T47D (cell line): ENCODE measurements at regions not wholly inside any gene's neighbourhood (a gene's known extent, or its start where the extent isn't known, plus 50 kb on each side); places are given as distances from the start of the nearest gene placed in this dataset.
"Not testable (repeated sequence)": the region's sequence is repeated elsewhere in the genome, so short reads cannot be mapped to it uniquely, and the experiment has no call there.

Experiments
- DNase-seq, 2 experiments: peaks; one replicate each; pipeline versions ENCODE4 v3.0.0 to v3.0.0-alpha.2; 2011 to 2012; ENCODE audit warnings: low read depth in 1 of 2, low spot score in 1 of 2
- JUND ChIP-seq: IDR thresholded peaks from 2 replicates; pipeline ENCODE4 v1.6.1; 2012; ENCODE audit warnings: low read depth
- in situ Hi-C: cut with HindIII; loops from 2 replicates; pipeline ENCODE4 v1.10.0; 2016; ENCODE audit warnings: low sequenced_read_pairs, low pct_unique_long_range_greater_than_20kb

GRCh38 chr2:199581408-199581807, 123.7 kb upstream of the SATB2 start:
- no peak for DNase-seq
- in situ Hi-C loops, result no loop called here
- no peak for TF ChIP-seq JUND

DNA sequence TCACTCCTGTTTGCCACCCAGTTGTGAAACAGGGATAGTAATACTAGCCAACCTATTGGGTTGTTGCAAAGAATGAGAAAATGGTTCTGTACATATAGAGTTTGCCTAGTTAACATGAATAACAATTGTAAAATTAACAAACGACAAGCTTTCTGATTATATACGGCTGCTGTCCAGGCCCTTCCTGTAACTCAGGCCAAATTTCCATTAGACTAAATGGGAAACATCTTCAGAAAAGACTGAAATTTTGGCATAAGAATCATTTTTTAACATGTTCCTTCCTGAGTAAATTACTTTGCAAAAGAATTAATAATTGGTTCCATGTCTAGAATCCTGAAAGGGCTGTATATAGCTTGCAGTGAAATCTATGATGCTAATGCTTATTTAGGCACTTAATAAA, 117.7 kb upstream of the SATB2 start:
- TF ChIP-seq JUND, result no peak
- no peak for DNase-seq
- in situ Hi-C loops, result no loop called here

DNA sequence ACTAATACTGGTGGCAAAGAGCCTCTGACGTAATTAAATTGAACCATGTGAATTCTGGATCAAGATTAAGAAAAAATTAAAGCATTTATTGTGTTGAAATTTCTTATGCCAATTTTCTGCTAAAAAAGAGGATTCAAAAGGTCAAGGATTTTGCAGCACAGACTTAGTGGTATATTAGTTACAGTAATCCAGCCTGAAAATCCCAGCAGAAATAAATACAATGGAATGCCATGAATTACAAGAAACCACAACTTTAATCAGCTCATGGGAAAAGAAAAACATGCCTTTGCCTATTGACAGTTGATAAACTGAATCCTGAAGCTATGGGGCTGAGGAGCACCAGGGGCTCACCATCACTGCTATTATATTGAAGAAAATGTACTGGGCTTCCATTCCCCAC, 114.8 kb upstream of the SATB2 start:
- TF ChIP-seq JUND, result no peak
- DNase-seq, result no peak
- in situ Hi-C loops, result no loop called here

DNA sequence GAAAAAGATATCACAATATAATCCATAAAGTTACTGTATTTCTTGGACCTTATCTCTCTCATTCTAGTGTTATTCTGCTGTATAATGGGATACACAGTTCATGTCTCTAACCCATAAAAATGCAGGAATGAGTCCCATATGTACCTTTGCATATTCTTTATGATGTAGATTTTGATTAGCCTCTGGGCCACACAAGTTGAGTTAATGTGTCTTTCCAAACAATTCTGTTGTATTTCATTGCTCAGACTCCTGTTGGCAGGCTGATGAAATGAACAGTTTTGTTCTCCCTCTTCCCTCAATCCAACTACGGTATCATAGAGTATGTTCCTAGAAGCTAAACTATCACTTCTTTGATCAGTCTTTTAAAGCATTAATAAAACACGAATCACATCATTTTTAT, 113.2 kb upstream of the SATB2 start:
- in situ Hi-C loops, result no loop called here
- TF ChIP-seq JUND, result no peak
- DNase-seq, result no peak

GRCh38 chr2:199569336-199569735, 111.6 kb upstream of the SATB2 start:
- no peak for TF ChIP-seq JUND
- in situ Hi-C loops, result no loop called here
- no peak for DNase-seq

GRCh38 chr2:199558156-199558555, 100.4 kb upstream of the SATB2 start:
- no peak for DNase-seq
- TF ChIP-seq JUND, result no peak
- in situ Hi-C loops, result no loop called here

- no peak for TF ChIP-seq JUND
- in situ Hi-C loops, result no loop called here
- DNase-seq, result no peak
Measured at GRCh38 chr2:199556527-199557285, 99.0 kb upstream of the SATB2 start.

DNA sequence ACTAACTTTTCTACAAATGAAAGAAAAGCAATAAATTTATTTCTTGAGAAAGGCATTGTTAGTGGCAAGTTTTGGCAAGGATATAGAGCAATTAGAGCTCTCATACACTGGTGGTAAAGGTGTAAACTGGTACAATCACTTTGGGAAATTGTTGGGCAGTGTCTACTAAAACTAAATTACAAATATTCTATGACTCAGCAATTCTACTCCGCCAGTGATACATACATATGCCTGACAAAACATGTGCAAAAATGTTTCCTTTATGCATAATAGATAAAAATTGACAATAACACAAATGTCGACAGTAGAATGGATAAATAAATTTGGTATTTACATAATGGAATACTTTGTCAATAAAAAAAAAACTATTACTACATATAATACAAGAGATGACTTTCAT, 96.3 kb upstream of the SATB2 start:
- no peak for DNase-seq
- no peak for TF ChIP-seq JUND
- in situ Hi-C loops, result no loop called here

DNA sequence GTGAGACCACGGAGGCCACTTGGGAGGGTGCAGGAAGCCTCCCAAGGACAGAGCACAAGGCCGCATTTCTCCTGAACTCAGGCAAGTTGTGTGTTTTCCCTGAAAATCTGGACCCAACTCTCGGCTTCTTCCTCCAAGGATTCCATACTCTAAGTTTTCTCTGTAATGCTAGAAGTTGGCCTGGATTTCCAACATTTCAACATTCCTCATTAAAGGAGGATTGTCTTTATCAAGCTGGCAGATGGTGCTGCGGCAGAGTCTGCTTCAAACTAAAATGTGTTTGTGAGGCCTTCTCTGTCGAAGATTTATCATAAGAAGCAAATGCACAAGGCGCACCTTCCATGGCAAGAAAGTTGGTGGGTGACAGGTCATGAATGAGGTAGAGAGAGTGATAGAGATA, 94.4 kb upstream of the SATB2 start:
- in situ Hi-C loops, result no loop called here
- no peak for DNase-seq
- TF ChIP-seq JUND, result no peak

GRCh38 chr2:199543606-199544172, 86.0 kb upstream of the SATB2 start:
- no peak for TF ChIP-seq JUND
- peak in 1 of 2 experiments; percentile 4 for DNase-seq
- in situ Hi-C loops, result no loop called here

DNA sequence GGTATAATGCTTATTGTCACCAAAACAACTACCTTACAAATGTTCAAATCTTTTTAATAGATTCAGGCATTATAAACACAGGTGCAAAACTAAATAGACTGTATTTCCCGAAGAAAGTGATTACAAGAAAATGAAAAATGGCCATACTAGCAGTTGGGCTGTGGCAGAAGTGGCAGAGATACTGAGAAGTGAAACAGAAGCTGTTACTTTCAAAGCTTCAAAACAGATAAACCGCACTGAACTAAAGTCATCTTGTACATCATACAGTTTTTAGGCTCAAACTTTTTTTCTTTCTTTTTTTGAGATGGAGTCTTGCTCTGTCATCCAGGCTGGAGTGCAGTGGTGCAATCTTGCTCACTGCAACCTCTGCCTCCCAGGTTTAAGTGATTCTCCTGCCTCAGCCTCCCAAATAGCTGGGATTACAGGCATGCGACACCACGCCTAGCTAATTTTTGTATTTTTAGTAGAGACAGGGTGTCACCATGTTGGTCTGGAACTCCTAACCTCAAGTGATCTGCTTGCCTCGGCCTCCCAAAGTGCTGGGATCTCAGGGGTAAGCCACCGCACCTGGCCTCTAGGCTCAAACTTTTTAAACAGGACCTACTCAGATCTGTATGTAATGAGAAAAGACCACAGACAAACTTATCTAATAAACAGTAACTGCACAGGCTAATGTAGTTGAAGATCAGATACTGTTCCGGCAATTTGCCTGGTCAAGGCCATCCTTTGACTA, 77.9 kb upstream of the SATB2 start:
- no peak for DNase-seq
- no peak for TF ChIP-seq JUND
- in situ Hi-C loops, result no loop called here

GRCh38 chr2:199533873-199534272, 76.1 kb upstream of the SATB2 start:
- DNase-seq, in situ Hi-C loops: not testable (repeated sequence)

DNA sequence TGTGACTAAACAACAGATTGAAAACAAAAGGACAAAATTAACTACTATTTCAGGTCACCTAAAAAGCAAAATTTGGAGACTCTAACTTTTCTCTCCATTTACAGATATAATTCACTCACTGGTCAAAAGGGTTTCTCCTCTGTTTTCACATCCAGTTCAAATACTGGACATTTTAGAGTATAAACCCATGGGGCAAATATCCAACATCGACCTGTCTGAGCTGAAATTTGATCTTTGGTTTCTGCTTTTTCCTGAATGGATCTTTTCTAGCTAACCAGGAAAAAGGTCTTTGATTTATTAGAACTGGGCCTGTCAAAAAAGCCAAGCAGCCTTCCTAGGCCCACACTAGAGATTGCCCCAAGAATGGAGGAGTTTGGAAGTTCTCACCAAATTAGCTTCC, 69.3 kb upstream of the SATB2 start:
- DNase-seq, result no peak
- in situ Hi-C loops, result no loop called here
- TF ChIP-seq JUND, result no peak
